ENCODE measurements at regions not wholly inside any gene's neighbourhood (a gene's known extent, or its start where the extent isn't known, plus 50 kb on each side); places are given as distances from the start of the nearest gene placed in this dataset.

DNA sequence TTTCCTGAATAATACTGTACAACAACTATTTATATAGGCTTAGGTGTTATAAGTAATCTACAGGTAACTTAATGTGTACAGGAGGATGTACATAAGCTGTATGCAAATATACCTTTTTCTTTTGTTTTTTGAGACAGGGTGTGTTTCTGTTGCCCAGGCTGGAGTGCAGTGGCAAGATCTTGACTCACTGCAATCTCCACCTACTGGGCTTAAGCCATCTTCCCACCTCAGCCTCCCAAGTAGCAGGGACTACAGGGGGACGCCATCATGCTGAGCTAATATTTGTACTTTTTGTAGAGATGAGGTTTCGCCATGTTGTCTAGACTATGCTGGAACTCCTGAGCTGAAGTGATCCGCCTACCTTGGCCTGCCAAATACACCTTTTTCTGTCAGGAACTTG, 191.7 kb upstream of the ZNF217 start:
- TF ChIP-seq, protein P1, sequence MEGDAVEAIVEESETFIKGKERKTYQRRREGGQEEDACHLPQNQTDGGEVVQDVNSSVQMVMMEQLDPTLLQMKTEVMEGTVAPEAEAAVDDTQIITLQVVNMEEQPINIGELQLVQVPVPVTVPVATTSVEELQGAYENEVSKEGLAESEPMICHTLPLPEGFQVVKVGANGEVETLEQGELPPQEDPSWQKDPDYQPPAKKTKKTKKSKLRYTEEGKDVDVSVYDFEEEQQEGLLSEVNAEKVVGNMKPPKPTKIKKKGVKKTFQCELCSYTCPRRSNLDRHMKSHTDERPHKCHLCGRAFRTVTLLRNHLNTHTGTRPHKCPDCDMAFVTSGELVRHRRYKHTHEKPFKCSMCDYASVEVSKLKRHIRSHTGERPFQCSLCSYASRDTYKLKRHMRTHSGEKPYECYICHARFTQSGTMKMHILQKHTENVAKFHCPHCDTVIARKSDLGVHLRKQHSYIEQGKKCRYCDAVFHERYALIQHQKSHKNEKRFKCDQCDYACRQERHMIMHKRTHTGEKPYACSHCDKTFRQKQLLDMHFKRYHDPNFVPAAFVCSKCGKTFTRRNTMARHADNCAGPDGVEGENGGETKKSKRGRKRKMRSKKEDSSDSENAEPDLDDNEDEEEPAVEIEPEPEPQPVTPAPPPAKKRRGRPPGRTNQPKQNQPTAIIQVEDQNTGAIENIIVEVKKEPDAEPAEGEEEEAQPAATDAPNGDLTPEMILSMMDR (IDR thresholded peaks at IDR 0.05; ENCODE audit: low read depth, low read length, poor library complexity, severe bottlenecking) = no peak
- no peak for TF ChIP-seq EZH2phosphoT487 (IDR thresholded peaks at IDR 0.05; ENCODE audit: borderline replicate concordance, low read length)

All from DOHH2 (cell line).